Omental fat pad (tissue), 3 donors: ENCODE measurements at regions not wholly inside any gene's neighbourhood (a gene's known extent, or its start where the extent isn't known, plus 50 kb on each side); places are given as distances from the start of the nearest gene placed in this dataset.
A peak's percentile ranks its signal among the peaks of the same experiment; 100 is the strongest.

Experiments
- ATAC-seq: fragments of 150-250 bp; one replicate; pipeline ENCODE4 v1.9.1; 2016; ENCODE audit warnings: mild to moderate bottlenecking, moderate library complexity; ENCODE audit not compliant: low FRiP score
- DNase-seq: peaks from one replicate; pipeline ENCODE4 v3.0.0-alpha.2; 2019; ENCODE audit warnings: low spot score
- TF ChIP-seq, protein P1 (sequence below), 3 donors: fragments of 450-650 bp; IDR thresholded peaks; one replicate each; pipeline ENCODE4 v1.5.1; 2016 to 2017; ENCODE audit warnings: antibody characterized with exemption in 3 of 3, mild to moderate bottlenecking in 3 of 3, moderate library complexity in 2 of 3

DNA sequence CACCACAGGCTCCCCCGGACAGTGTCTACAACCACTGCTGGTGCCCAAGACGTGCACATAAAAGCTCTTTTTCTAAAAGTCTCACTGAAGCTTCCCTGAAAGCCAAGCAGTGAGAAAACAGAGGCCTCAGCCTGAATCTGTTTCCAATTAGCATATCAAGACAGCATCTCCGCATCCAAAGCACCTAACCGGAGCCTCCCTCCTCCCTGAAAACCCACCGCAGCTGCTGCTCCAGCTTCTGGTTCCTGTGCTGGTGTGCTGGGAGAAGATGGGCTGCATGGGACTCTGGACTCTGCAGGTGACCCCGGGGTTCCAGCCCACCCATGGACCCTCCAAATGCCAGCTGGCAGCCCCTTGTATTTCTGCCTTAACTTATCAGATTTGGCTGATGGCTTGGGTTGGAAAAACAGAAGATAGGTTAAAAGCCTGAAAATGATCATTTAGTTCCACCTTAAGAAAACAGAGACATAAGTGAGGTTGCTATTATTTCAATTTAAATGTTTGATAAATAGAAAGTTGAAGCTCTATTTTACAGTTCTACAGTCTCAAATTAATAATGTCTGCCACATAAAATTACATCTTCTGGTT lies 103.3 kb downstream of the TMEM18 start:
- ATAC-seq (no peak), DNase-seq (no peak)
- TF ChIP-seq, protein P1, sequence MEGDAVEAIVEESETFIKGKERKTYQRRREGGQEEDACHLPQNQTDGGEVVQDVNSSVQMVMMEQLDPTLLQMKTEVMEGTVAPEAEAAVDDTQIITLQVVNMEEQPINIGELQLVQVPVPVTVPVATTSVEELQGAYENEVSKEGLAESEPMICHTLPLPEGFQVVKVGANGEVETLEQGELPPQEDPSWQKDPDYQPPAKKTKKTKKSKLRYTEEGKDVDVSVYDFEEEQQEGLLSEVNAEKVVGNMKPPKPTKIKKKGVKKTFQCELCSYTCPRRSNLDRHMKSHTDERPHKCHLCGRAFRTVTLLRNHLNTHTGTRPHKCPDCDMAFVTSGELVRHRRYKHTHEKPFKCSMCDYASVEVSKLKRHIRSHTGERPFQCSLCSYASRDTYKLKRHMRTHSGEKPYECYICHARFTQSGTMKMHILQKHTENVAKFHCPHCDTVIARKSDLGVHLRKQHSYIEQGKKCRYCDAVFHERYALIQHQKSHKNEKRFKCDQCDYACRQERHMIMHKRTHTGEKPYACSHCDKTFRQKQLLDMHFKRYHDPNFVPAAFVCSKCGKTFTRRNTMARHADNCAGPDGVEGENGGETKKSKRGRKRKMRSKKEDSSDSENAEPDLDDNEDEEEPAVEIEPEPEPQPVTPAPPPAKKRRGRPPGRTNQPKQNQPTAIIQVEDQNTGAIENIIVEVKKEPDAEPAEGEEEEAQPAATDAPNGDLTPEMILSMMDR (IDR thresholded peaks at IDR 0.05): no peak

DNA sequence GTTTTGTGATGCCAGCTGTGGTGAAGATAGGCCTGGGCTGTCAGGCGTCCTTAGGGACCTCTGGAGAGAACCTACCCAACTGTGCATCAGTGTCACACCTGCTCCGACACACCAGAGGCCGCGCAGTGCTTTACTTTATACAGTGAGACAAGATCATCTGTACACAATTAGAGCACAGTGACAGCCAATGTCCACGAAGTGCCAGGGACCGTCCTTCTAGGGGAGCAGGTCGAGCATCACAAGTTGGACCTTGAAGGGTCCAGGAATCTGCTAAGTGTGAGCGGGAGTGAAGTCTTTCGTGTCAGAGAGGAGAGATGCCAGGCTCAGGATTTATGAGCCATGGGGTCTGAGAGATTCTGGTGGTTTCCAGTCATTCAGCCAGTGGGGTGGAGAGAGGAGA lies 104.2 kb downstream of the TMEM18 start:
- DNase-seq (no peak), ATAC-seq (no peak)
- TF ChIP-seq, protein P1 (IDR thresholded peaks at IDR 0.05): no peak

DNA sequence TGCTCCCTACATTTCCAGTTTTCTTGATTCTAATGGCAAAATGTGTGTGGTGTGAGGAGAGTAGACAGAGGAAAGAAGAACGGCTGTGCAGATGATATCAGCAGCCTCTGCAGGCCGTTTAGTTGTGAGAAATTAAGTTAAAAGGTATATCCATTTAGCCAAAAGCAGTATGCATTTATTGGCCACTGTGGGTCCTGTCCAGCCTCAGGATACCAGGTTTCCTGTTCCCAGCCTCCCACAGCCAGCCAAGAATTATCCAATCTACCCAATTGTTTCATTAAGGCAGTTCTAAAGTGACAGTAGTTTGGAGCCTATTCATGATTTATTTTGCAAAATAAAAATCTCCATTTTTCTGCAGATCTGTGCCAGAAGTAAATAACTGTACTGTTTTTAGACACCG lies 107.5 kb downstream of the TMEM18 start:
- no peak for ATAC-seq
- DNase-seq: no peak
- TF ChIP-seq, protein P1 (IDR thresholded peaks at IDR 0.05): no peak

DNA sequence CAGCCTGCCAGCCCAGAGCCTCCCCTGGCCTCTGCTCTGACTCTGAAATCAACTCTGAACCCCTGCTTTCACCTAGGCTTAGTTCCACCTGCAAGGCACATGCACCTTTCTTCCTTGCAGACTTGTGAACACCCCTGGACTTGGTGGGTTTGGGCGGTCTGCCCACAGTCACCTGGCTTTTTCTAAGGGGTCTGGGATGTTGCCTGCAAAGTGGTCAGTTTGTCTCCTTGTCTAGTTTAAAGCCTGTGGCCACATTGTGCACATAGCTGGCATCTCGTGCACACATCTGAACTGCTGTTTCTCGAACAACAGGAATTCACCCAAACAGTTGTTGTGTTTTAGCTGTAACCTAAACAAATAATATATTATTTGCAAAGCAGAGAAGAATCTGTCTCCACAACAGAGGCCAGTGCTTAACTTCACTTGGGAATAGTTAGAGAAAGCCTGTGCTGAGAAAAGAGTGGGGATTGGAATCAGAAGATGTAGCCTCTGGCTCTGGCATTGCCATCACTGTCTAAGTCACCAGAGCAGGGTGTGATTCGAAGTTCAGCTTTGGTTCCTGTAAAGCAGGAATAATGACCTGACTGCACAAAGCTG lies 108.5 kb downstream of the TMEM18 start:
- TF ChIP-seq, protein P1 (IDR thresholded peaks at IDR 0.05): no peak
- DNase-seq (no peak), ATAC-seq (no peak)

DNA sequence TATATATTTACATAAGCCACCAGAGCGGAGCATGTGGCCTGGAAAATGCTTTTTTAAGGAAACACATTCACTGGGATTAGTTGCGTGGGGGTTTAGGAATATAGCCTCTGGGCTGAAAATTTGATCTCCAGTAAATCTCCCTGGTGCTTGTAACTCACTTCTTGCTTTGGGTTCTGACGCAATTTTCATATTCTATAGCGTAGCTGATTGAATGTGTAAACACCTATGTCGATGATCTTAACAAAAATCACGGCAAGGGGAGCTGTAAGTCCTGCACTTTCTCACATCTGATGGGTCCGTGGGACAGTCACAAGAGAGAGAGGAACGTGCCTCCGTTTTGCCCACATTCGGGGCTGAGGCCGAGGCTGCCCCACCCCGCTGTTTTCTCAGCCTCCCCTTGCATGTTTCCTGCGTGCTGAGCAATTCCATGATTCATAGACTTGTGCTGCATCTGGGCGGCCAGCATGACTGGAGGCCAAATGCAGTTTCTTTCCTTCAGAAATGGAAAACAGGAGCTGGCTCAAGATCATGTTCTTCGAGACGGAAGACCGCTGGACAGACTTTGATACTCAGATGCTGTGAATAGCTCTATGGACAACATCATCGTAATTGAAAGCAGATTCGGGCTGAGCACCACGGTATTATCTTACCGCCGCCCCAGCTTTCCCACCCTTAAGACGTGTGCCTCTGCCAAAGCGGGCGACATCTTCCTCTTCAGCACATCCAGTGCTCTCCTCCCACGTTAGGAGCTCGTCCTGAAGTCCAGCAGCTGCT lies 109.2 kb downstream of the TMEM18 start:
- TF ChIP-seq, protein P1 (IDR thresholded peaks at IDR 0.05): no peak
- ATAC-seq (peak; percentile 42), DNase-seq (no peak)

DNA sequence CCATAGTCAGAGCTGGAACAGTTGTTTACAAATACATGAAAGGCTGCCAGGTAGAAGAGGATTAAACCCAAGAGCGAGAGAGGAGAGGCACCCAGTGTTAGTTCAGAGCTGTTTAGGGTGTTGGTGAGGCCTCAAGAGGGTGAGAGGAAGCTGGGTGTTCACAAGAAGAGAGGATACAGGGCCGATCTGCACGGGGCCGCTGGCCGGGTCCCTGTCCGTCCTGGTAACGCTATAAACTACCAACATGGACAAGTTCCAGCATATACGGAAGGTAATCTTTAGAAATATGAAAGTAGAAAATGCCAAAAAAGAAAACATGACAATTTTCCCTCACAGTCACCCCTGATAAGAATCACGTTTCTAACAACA lies 109.7 kb downstream of the TMEM18 start:
- TF ChIP-seq, protein P1 (IDR thresholded peaks at IDR 0.05): no peak
- ATAC-seq (no peak), DNase-seq (no peak)
